ENCODE measurements at regions not wholly inside any gene's neighbourhood (a gene's known extent, or its start where the extent isn't known, plus 50 kb on each side); places are given as distances from the start of the nearest gene placed in this dataset.

GRCh38 chr14:53493860-53494259 lies 340.7 kb upstream of the DDHD1 start:
- TF ChIP-seq, protein P1, sequence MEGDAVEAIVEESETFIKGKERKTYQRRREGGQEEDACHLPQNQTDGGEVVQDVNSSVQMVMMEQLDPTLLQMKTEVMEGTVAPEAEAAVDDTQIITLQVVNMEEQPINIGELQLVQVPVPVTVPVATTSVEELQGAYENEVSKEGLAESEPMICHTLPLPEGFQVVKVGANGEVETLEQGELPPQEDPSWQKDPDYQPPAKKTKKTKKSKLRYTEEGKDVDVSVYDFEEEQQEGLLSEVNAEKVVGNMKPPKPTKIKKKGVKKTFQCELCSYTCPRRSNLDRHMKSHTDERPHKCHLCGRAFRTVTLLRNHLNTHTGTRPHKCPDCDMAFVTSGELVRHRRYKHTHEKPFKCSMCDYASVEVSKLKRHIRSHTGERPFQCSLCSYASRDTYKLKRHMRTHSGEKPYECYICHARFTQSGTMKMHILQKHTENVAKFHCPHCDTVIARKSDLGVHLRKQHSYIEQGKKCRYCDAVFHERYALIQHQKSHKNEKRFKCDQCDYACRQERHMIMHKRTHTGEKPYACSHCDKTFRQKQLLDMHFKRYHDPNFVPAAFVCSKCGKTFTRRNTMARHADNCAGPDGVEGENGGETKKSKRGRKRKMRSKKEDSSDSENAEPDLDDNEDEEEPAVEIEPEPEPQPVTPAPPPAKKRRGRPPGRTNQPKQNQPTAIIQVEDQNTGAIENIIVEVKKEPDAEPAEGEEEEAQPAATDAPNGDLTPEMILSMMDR (IDR thresholded peaks at IDR 0.05), result no peak
- TF ChIP-seq POLR2A (IDR thresholded peaks at IDR 0.05), result no peak

Data from thyroid gland (tissue), 4 donors.